Stimulated activated CD4-positive, alpha-beta T cell treated with anti-CD3 and anti-CD28 coated beads, Interleukin-4, amount 100 ng/mL, for 24 hours (primary cell): ENCODE measurements at regions not wholly inside any gene's neighbourhood (a gene's known extent, or its start where the extent isn't known, plus 50 kb on each side); places are given as distances from the start of the nearest gene placed in this dataset.
"Not testable (repeated sequence)": the region's sequence is repeated elsewhere in the genome, so short reads cannot be mapped to it uniquely, and the experiment has no call there.

Source experiments
- DNase-seq: peaks from one replicate; pipeline ENCODE4 v3.0.0-alpha.2; 2020

DNA sequence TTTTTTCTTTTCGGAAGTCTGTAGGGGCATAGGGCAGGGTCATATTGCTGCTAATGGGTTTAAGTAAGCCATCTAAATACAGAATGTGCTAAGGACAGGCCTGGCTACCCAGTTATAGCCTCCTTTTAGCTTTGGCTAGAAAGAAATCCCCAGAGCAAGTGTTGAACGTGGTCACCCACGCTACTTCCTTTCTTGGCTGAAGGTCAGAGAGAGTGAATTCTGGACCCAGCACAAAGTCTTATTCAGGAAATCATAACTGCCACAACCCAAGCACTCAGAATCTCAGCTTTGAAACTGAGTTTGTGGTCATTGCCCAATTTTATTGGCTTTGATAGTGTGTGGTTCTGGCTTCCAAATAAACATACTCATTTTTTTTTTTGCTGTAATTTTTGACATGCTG is 542.1 kb upstream of the ATP2B1 start:
- DNase-seq: no peak

- no peak for DNase-seq
These were observed 541.4 kb upstream of the ATP2B1 start for GRCh38 chr12:90250042-90250441.

DNA sequence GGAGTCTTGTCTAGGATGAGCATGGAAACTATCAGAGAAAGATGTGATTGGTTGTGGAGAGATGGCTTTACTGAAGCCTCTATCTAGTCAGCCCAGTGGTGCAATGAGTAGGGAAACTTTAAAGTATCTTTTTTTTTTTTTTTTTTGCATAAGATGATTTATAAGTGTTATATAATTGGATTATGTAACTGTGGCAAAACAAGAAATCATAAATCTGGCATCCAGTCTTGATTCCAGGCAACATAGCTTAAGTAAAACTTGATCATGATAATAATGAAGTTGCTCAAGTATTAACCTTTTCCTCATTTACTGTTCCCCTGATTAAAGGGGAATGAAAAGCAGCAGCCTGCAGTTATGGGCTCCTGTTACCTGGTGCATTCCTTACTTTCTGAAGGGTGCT is 538.0 kb upstream of the ATP2B1 start:
- DNase-seq: no peak

GRCh38 chr12:90245391-90245790 is 536.8 kb upstream of the ATP2B1 start:
- DNase-seq: no peak

DNA sequence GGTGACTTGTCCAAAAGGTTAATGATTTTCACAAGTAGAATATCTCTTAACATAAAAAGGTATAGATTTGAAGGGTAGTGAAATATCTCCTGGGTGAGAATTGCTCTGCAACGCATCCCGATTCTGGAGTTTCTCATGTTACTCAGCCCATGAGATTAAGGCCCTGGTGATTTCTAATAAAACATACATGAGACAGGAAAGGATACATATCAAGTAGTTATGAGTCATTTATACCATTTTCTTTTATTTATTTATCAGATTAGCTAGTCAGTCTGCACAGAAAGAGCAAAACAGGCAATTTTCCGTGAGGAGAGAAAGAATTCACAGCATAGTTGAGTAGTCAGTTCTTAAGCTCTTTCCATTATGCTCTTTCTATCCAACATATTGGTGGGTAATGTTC is 535.6 kb upstream of the ATP2B1 start:
- no peak for DNase-seq

DNA sequence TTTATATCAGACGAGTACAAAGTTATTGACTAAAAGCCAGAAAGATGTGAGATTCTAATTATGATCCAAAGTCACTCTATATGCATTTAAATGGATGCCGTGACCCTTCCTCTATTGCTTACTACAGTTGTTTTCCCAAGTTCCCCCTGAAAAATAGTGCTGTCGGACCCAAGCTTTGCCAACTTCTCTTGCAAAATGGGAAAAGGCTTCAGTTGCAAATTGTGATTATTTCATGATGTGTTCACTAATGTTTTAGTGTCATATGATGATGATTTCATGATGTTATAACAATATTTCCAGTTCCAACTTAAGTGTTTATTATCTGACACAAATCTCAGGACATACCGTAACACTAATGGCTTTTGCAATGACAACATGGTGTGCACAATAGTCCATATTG is 534.6 kb upstream of the ATP2B1 start:
- no peak for DNase-seq

- DNase-seq: no peak
These were observed 531.2 kb upstream of the ATP2B1 start for GRCh38 chr12:90239732-90240260.

DNA sequence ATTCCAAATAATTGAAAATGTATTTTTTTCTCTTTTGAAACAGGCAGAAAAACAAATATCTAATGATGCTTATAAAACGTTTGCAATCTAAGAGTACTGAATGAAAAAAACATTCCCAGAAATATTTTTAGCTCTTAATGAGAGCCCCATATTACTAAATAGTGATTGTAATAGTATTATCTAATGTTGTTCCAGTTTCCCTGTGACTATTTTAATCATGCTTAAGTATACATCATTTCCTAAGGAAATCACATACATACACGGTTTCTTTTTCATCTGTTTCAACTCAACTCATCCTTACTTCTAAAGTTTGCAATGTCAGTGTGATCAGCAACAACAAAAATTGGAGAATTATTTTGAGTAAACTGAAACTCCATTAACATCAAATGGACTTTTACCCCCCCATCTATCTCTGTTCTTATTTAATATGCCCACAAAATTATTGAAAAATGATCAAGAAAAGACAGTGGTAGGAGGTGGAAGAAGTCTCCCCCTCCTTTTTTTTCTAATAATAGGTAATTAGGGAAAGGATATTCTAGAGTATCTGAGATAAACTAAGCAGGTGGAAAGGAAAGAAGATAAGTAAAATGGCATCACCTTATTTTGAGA is 530.1 kb upstream of the ATP2B1 start:
- no peak for DNase-seq

DNA sequence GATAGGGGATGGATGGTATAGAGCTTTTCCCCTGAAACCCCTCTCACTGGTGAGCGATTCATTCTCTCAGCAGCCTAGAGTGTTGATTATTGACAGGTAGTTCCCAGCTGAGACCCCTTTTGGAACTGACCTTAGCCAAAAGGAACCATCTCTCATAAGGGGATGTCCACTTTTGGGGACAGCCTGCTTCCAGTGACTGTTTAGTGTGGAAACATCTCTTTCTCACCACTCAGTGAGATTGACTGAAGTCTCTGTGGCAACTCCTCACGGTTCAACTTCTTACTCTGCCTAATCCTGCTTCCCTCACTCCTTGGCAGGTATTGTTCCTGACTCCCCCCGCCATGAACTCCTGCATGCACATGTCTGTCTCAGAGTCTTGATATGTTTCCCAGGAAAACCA is 529.2 kb upstream of the ATP2B1 start:
- DNase-seq: no peak

DNA sequence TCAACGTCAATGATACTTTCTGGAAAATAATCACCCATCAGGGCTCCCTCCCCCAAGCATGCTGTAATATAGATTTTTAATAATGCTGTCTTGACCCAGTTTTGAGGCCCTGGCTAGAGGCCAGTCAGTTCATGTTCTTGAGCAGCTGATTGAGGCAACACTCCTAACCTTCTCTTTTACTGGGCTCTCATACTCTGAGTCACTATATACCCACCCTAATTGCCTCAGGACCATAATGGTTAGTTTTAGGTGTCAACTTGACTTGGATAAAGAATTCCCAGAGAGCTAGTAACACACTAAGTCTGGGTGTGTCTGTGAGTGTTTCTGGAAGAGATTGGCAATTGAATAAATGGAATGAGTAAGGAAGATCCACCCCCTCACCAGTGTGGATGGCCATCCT is 527.0 kb upstream of the ATP2B1 start:
- no peak for DNase-seq

- no peak for DNase-seq
These were observed 525.8 kb upstream of the ATP2B1 start for GRCh38 chr12:90234472-90234871.

DNA sequence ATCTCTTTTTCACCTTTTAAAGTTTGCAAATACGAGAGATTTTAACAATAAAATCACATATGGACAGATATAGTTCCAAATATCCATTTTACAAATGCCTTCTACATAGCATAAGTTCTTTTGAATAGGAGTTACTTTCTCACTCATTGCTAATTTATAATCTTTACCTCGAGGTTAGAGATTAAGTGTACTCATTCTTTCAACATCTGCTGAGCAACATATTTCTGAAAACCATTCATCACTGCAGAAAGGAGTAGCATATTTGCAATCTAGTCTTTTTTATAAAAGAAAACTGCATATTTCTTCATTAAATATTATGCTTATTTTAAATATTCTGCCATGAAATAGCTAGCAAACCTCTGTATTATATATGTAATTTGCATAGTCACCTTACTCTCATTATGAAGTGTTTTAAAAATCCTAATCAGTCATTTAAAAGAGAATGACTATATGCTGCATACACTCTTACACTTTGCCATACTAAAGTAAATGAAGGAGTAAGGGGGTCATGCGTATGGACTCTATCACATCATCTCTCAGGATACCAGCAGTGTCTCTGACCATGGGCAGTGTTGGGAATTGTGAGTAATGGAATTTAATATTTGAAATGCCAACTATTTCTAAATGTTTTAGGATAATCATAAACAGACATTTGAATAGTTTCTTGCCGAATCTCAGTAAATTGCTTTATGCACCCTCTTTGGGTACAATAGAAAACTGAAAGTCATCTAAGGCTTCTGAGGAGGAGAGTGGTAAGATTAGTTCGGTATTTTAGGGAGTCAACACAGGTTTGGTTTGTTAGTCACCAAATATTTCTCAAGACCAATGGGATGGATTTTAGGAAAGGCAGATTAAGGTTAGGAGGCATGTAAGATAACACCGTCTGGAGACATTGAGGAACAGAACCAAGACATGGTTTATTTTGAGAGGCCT is 524.8 kb upstream of the ATP2B1 start:
- DNase-seq: no peak

GRCh38 chr12:90229407-90230170 is 521.0 kb upstream of the ATP2B1 start:
- DNase-seq: no peak

DNA sequence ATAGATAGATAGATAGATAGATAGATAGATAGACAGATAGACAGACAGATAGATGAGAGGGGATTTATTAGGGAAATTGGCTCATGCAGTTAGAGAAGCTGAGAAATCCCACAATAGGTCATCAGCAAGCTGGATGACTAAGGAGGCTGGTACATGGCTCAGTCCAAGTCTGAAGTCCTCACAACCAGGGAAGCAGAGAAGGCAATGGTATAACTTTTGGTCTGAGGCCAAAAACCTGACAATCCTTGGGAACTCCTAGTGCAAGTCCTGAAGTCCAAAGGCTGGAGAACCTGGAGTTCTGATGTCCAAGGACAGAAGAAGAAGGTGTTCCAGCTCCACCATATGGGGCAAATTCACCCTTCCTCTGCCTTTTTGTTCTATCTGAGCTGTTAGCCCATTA is 517.6 kb upstream of the ATP2B1 start:
- no peak for DNase-seq

DNA sequence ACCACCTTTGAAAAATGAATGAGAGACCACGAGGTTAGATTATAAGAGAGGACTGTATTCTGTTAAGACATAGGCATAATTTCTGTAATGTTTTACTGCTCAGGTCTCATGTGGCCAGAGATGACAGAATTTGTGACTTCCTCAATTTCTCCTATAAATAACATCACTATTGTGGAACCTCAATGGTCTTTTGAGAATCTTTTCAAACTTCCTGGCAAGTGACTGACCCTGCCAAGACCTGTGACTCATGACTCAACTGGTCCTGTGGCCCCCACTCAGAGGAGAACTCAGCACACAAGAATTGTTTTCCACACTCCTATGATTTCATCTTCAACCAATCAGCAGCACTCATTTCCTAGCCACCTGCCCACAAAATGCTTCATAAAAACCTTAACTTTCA is 508.2 kb upstream of the ATP2B1 start:
- no peak for DNase-seq

DNA sequence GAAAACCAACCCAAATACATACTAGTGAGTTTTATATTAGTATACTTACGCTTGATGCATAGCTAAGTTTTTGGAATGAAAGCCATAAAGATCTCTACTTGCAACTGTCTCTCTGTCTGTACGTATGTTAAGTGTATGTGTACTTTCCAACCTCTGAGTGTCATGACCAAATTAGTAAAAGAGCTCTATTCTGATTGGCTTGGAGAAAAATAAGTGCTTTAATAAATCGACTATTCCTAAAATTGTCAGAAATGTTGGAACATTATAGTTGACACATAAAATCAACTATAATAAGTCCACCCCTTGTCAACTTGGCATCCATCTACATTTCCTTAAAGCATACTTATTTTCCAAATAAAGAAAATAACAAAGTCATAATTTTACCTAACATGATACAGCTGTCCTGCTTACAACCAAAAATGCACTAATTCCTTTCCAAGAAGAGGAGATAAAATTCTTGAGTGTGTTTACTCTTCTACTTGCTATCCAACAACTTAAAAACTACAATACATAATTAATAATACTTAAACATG is 507.4 kb upstream of the ATP2B1 start:
- no peak for DNase-seq

GRCh38 chr12:90211017-90211416 is 502.4 kb upstream of the ATP2B1 start:
- no peak for DNase-seq

GRCh38 chr12:90209029-90209428 is 500.4 kb upstream of the ATP2B1 start:
- DNase-seq: no peak

- not testable (repeated sequence) for DNase-seq
These were observed 499.7 kb upstream of the ATP2B1 start for GRCh38 chr12:90208379-90208778.

DNA sequence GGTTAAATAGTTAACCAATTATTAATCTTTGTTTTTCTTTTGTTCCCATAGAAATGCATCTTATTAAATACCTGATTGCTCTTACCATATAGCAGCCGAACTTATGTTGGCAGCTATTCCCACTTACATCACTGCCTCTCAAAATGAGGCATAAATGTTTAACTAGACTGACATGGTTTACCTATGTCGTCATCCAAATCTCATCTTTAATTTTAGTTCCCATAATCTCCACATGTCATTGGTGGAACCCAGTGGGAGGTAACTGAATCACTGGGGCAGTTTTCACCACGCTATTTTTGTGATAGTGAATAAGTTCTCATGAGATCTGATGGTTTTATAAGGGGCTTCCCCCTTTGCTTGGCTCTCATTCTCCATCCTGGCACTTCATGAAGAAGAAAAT is 499.2 kb upstream of the ATP2B1 start:
- DNase-seq: no peak

DNA sequence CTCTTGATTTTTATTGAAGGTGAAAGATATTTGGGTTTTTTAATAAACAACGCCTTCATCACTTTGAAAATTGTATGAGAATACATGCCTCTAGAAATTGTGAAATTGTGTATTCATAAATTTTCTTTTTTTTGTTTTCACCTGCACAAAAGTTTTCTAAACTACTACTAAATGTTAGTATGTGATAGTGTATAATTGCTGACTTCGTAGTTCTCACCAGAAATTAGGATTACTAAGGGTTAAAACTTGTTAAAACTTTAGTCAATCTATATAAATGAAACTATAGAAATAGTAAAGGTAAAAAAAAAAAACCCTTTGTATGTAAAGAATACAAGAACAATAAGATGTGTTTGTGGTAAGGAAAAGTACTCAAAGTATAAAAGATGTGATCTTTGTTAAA is 496.5 kb upstream of the ATP2B1 start:
- DNase-seq: no peak

DNA sequence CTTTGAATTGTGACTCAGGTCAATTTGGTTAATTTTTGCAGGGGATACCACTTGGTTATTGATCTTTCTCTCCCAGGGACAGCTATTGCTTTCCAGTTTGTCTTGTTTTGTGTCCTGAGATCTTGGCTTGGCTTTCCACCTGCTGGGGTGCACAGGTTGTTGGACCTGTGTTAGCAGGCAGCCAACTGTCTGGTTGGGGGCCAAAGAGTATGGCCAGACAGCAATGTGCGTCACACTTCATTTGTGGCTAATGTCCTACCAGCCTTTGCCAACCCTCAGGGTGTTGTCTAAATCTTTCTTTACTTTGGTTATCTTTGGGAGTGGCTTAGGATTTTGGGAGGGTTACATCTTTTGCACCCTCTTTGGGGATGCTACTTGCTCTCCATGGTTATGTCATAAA is 494.9 kb upstream of the ATP2B1 start:
- no peak for DNase-seq

- no peak for DNase-seq
These were observed 490.4 kb upstream of the ATP2B1 start for GRCh38 chr12:90199006-90199405.
